HG03139 (cell line): ENCODE measurements at regions not wholly inside any gene's neighbourhood (a gene's known extent, or its start where the extent isn't known, plus 50 kb on each side); places are given as distances from the start of the nearest gene placed in this dataset.
"Not testable (repeated sequence)": the region's sequence is repeated elsewhere in the genome, so short reads cannot be mapped to it uniquely, and the experiment has no call there.

Source experiments
- ATAC-seq: cut with Tn5 transposase; IDR thresholded peaks from one replicate; pipeline ENCODE4 v1.9.1; 2021; ENCODE audit not compliant: unreplicated experiment

DNA sequence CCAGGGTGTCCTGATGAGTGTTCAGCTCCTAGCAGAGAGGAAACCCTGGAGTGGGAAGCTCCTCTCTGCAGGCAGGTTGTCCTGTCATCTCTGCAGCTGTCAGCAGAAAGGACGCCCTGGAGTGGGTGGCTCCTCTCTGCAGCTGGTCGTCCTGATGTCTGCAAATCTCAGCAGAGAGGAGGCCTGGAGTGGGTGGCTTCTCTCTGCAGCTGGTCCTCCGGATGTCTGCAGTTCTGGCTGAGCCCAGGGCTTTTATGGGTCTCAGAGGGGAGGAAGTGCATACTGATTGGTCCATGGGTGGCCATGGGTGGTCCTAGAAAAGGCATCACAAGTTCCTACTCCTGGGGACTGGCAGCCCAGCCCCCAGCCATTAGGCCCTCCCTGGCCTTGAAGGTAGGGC is 102.6 kb upstream of the BNIP2 start:
- ATAC-seq, result no peak

- no peak for ATAC-seq
Observed at GRCh38 chr15:59791079-59791478, 102.0 kb upstream of the BNIP2 start.

GRCh38 chr15:59786466-59786865 is 97.3 kb upstream of the BNIP2 start:
- not testable (repeated sequence) for ATAC-seq

DNA sequence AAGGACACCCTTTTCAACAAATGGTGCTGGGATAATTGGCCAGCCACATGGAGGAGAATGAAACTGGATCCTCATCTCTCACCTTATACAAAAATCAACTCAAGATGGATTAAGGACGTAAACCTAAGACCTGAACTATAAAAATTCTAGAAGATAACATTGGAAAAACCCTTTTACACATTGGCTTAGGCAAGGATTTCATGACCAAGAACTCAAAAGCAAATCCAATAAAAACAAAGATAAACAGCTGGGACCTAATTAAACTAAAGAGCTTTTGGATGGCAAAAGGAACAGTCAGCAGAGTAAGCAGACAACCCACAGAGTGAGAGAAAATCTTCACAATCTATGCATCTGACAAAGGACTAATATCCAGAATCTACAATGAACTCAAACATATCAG is 96.9 kb upstream of the BNIP2 start:
- ATAC-seq, result not testable (repeated sequence)

DNA sequence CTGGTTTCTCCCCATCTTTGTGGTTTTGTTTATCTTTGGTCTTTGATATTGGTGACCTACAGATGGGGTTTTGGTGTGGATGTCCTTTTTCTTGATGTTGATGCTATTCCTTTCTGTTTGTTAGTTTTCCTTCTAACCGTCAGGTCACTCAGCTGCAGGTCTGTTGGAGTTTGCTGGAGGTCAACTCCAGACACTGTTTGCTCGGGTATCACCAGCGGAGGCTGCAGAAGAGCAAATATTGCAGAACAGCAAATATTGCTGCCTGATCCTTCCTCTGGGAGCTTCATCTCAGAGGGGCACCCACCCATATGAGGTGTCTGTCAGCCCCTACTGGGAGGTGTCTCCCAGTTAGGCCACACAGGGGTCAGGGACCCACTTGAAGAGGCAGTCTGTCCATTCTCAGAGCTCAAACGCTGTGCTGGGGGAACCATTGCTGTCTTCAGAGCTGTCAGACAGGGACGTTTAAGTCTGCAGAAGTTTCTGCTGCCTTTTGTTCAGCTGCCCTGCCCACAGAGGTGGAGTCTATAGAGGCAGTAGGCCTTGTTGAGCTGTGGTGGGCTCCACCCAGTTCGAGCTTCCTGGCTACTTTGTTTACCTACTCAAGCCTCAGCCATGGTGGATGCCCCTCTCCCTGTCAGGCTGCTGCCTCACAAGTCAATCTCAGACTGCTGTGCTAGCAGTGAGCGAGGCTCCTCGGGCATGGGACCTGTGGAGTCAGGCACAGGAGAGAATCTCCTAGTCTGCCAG is 94.8 kb upstream of the BNIP2 start:
- ATAC-seq, result not testable (repeated sequence)

DNA sequence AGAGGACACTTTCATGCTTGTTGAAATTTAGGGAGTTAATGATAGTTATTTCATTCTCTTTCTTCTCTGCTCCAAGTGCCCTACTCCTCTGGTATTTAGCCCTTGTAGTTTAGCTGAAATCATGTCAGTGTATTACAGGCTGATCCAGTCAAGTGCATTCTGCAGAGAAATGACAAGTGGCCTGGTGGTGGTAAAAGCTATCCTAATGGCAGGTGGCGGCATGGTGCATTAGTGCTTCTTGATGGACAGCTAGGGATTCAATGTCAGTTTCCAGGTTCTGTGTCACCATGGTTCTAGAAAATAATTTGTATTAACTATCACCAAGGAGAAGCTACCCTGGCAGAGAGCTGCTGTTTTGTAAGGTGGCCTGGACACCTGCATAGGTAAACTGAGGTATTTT is 90.0 kb upstream of the BNIP2 start:
- ATAC-seq, result no peak

DNA sequence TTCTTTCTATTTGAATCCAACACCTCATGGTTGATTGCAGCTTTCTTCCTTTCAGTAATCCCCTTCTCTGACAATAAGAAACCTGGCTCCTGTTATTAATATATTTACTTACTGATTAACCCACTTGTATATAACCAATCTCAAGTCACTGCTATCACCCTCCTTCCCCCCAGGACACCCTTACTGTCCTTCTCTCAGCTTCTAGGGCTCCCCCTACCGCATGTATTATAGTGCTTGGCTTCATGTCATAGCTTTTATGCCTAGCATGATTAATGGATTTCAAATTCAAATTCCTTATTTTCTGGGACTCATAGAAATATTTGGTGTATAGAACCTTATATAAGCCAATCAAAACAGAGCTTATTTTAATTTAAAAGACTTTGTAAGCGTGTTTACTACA is 75.7 kb upstream of the BNIP2 start:
- ATAC-seq, result no peak

GRCh38 chr15:59762558-59762957 is 73.4 kb upstream of the BNIP2 start:
- ATAC-seq, result no peak

GRCh38 chr15:59760256-59760655 is 71.1 kb upstream of the BNIP2 start:
- not testable (repeated sequence) for ATAC-seq

DNA sequence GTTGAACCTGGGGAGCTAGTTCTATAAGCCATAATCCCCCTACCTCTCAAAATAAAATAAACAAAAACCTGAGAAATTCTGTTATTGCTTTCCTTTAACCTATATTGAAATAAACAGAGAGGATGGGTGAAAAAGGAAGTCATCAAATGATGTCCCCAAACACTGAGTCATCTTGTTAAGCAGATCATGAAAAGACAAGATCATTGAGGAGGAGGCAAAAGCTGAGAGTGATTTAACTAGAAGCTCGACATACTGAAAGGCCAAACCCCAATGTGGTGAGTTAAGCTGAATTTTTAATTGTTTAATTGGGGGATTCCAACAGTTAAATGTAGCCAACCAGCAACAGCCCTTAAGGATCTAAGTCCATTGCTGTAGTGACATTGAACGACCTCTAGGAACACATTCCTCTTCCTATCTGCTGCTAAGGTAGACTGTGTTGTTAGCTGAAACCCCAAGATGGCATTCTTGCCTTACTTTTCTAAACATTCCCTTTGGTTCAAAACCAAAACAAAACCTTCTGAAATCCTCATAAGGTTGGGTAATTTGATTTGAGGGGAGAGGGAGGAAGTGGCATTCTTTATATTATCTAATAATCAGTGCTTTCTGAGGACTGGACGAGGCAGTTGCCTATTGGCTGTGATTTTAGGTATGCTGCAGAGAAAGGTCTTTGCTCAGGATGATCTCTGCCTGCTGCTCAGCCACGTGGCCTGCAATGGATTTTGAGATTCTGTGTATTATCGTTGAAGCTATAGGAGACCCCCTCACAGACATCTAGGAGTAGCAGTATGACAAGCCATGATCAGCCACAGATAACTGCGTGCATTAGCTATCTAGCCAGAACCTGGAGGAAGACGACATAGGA is 62.7 kb upstream of the BNIP2 start:
- ATAC-seq, result no peak

- no peak for ATAC-seq
Observed at GRCh38 chr15:59746777-59747176, 57.7 kb upstream of the BNIP2 start.

DNA sequence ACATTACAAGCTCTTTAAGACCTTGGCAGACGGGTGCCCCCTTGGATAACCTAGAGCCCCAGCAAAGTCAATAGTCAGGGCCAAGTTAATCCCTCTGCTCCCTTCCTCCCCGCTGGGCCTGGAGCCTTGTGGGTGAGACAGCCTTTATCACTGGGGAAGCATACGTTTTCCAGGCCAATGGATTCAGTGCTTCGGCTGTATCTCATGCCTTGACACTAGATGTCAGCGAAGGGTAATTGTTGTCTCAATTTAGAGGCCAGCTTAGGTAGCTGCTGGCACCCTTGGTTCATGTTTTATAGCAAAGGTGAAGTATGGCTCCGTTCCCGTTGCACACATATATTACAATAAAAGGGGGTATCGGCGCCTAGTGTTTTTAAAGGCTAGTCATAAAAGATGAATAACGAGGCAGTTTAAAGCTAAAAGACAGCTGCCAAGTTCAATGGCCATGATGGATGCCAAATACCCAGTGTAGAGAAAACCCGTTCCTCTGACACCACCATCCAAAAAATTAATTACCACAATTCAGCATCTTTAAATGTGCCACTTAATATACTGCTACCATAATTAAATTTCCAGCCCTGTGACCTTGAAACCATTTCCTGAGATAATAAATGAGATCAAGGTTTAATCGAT is 52.3 kb upstream of the BNIP2 start:
- ATAC-seq, result no peak

DNA sequence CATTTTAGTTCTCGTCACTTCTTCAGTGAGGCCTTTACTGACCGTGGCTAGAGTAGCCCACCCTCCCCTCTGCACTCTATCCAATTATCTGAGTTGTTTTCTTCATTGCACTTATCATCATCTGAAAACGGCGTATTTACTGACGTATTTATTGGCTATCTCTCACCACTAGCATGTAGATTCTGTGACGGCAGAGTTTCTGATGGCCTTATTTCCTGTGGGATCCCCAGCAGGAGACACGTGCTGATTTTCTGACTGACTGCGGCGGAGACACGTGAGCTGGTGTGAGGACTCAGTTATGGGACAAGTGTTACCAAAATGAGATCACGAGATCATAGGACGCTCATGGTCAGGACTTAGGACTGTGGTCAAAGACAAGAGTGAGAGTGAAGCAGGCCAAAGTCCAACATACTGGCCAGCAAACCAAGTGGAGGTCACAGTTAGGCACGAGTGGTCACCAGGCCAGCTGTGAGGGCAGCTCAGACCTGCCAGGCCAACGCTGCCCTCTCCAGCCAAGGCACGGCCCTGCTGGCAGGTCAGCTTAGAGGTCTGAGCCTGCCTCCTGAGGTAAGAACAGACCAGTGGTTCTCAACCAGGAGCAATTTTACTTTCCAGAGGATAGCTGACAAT is 50.6 kb upstream of the BNIP2 start:
- no peak for ATAC-seq
